ENCODE measurements at regions not wholly inside any gene's neighbourhood (a gene's known extent, or its start where the extent isn't known, plus 50 kb on each side); places are given as distances from the start of the nearest gene placed in this dataset.
"Not testable (repeated sequence)": the region's sequence is repeated elsewhere in the genome, so short reads cannot be mapped to it uniquely, and the experiment has no call there.

DNA sequence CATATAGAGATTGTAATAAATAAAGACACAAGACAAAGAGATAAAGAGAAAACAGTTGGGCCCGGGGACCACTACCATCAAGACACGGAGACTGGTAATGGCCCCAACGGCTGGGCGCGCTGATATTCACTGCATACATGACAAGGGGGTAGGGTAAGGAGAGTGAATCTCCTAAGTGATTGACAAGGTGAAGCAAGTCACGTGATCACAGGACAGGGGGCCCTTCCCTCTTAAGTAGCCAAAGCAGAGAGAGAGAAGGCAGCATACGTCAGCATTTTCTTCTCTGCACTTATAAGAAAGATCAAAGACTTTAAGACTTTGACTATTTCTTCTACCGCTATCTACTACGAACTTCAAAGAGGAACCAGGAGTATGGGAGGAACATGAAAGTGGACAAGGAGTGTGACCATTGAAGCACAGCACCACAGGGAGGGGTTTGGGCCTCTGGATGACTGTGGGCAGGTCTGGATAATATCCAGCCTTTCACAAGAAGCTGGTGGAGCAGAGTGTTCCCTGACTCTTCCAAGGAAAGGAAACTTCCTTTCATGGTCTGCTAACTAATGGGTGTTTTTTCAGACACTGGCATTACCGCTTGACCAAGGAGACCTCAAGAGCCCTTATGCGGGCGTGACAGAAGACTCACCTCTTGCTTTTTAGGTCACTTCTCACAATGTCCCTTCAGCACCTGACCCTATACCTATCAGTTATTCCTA, 75.6 kb downstream of the MRPL39 start:
- DNase-seq; H3K4me1 ChIP-seq (ENCODE audit: low read depth); ATAC-seq; H3K4me3 ChIP-seq; H3K36me3 ChIP-seq (ENCODE audit: low read depth); intact Hi-C loops (cut with DNase I, micrococcal nuclease); H3K9me3 ChIP-seq: not testable (repeated sequence)

DNA sequence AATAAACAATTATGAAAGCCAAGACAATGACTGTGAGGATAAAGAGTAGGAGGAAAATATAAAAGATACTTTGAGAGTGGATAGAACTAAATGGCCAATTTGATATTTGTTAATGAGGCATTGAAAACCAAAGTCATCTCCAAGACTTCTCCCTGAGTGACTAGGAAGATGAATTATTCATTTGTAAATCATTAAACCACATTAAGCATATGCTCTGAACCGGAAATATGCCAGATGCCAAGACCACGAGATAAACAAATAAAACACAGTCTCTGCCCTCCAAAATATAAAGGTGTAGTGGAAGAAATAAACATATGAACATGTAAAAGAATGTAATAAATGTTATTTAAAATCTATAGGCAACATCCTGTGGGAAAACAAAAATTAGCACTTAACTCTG, 78.8 kb downstream of the MRPL39 start:
- TF ChIP-seq, protein P1, sequence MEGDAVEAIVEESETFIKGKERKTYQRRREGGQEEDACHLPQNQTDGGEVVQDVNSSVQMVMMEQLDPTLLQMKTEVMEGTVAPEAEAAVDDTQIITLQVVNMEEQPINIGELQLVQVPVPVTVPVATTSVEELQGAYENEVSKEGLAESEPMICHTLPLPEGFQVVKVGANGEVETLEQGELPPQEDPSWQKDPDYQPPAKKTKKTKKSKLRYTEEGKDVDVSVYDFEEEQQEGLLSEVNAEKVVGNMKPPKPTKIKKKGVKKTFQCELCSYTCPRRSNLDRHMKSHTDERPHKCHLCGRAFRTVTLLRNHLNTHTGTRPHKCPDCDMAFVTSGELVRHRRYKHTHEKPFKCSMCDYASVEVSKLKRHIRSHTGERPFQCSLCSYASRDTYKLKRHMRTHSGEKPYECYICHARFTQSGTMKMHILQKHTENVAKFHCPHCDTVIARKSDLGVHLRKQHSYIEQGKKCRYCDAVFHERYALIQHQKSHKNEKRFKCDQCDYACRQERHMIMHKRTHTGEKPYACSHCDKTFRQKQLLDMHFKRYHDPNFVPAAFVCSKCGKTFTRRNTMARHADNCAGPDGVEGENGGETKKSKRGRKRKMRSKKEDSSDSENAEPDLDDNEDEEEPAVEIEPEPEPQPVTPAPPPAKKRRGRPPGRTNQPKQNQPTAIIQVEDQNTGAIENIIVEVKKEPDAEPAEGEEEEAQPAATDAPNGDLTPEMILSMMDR (IDR thresholded peaks at IDR 0.05): no peak
- intact Hi-C loops (cut with DNase I, micrococcal nuclease): no loop called here
- Histone ChIP-seq H3K9me3 (no peaks in the 10 kb centered on the region), H3K4me3 (no peak overlapping the region), H3K36me3 (ENCODE audit: low read depth) (no peaks in the 10 kb centered on the region), H3K4me1 (ENCODE audit: low read depth) (no peaks in the 10 kb centered on the region)
- ATAC-seq: no peak
- DNase-seq: no peak

DNA sequence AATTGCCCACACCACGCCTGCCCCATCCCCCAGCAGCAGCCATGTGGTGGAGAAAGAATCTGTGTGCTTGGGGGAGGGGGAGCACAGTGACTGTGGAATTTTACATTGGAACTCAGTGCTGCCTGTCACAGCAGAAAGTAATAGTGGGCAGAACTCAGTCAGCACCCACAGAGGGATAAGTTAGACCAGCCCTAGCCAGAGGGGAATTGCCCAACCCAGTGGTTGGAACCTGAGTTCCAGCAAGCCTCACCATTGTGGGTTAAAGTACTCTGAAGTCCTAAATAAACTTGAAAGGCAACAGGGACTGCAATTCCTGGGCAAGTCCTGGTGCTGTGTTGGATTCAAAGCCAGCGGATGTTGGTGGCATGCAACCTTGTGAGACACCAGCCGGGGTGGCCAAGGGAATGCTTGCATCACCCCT, 88.8 kb downstream of the MRPL39 start:
- ATAC-seq (no peak), DNase-seq (no peak)
- Histone ChIP-seq H3K4me3 (no peak overlapping the region), H3K9me3 (no peaks in the 10 kb centered on the region), H3K4me1 (ENCODE audit: low read depth) (no peaks in the 10 kb centered on the region), H3K36me3 (ENCODE audit: low read depth) (no peaks in the 10 kb centered on the region)
- intact Hi-C loops (cut with DNase I, micrococcal nuclease): no loop called here
- TF ChIP-seq, protein P1 (IDR thresholded peaks at IDR 0.05): no peak

DNA sequence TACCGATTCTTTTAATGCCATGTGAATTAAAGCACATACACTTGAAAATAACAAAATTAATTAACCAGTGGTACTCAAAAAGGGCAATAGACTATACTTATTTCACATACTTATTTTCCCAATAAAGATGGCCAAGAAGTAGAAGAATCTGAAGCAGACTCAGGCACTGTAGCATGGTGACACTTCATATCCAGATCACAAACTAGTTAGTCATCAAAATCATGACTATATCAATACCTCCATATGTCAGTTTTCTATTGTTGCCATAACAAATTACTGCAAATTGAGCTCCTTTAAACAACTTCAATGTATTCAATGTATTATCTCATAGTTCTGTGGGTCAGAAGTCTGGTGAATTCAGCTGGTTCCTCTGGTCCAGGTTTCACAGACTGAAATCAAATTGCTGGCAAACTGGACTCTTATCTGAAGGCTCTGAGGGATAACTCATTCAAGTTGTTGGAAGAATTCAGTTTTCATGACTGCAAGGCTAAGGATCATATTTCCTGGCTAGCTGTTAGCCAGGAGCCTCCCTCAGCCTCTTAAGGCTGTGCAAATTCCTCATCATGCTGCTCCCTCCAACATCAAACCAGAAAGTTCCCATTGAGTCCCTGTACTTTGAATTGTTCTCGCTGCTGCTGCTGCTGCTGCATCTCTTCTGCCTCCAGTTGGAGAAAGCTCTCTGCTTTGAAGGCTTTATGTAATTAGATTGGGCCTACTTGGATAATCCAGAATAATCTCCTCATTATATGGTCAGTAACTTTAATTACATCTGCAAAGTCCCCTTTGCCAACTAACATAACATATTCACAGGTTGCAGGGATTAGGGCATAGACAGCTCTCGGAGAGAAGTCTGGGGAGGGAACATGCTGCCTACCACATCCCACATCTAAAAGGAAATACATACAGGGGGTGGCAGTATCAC, 91.5 kb downstream of the MRPL39 start:
- ATAC-seq: no peak
- no peak for DNase-seq
- Histone ChIP-seq H3K9me3 (no peaks in the 10 kb centered on the region), H3K4me1 (ENCODE audit: low read depth) (no peaks in the 10 kb centered on the region), H3K36me3 (ENCODE audit: low read depth) (no peaks in the 10 kb centered on the region), H3K4me3 (no peak overlapping the region)
- intact Hi-C loops (cut with DNase I, micrococcal nuclease): no loop called here
- TF ChIP-seq, protein P1 (IDR thresholded peaks at IDR 0.05): no peak

DNA sequence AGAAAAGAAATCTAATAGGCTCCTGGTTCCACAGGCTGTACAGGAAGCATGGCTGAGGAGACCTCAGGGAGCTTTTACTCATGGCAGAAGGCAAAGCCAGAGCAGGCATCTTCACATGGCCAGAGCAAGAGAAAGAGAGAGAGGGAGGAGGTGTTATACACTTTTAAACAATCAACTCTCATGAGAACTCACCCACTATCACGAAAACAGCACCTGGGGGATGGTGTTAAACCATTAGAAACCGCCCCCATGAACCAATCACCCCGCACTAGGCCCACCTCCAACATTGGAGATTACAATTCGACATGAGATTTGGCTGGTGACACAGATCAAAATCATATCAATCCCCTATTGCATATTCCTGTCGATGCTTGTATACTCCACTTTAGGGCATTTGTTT, 93.5 kb downstream of the MRPL39 start:
- ATAC-seq: no peak
- Histone ChIP-seq H3K4me1 (ENCODE audit: low read depth) (no peaks in the 10 kb centered on the region), H3K4me3 (no peak overlapping the region), H3K36me3 (ENCODE audit: low read depth) (no peaks in the 10 kb centered on the region), H3K9me3 (no peaks in the 10 kb centered on the region)
- no peak for DNase-seq
- TF ChIP-seq, protein P1 (IDR thresholded peaks at IDR 0.05): no peak
- intact Hi-C loops (cut with DNase I, micrococcal nuclease): no loop called here

Measured in mucosa of descending colon (tissue), 3 donors.